ENCODE measurements at regions not wholly inside any gene's neighbourhood (a gene's known extent, or its start where the extent isn't known, plus 50 kb on each side); places are given as distances from the start of the nearest gene placed in this dataset.
"Not testable (repeated sequence)": the region's sequence is repeated elsewhere in the genome, so short reads cannot be mapped to it uniquely, and the experiment has no call there.

DNA sequence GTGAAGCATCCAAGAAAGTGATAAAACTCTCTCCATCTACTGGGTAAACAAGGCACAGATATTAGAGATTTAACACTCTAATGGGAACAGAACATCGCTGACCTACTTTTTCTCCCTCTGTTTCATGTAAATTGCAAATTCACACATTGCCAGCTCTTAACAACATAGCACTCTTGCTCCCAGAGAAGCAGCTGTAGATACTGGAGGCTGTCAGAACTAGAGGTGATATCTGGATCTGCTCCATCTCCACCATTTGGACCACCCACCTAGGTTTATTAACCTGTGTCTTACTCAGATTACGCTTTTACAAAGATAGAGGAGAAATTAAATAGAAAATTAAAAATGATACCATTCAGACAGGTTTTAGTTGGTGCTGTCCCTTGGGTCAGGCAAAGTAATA, 289.1 kb upstream of the CRBN start:
- no peaks in the 10 kb centered on the region for H3K36me3 Mint-ChIP-seq (ENCODE audit: low read depth)
- H3K4me3 Mint-ChIP-seq = no peak overlapping the region
- intact Hi-C loops (cut with micrococcal nuclease) = no loop called here
- no peaks in the 10 kb centered on the region for H3K9me3 Mint-ChIP-seq
- DNase-seq = no peak
- no peaks in the 10 kb centered on the region for H3K27me3 Mint-ChIP-seq
- H3K27ac Mint-ChIP-seq = no peak overlapping the region
- no peaks in the 10 kb centered on the region for H3K4me1 Mint-ChIP-seq

GRCh38 chr3:3464131-3464530, 284.6 kb upstream of the CRBN start:
- H3K27ac Mint-ChIP-seq = no peak overlapping the region
- intact Hi-C loops (cut with micrococcal nuclease) = no loop called here
- no peaks in the 10 kb centered on the region for H3K27me3 Mint-ChIP-seq
- no peak overlapping the region for H3K4me3 Mint-ChIP-seq
- H3K4me1 Mint-ChIP-seq = no peaks in the 10 kb centered on the region
- DNase-seq = no peak
- H3K36me3 Mint-ChIP-seq (ENCODE audit: low read depth) = no peaks in the 10 kb centered on the region
- H3K9me3 Mint-ChIP-seq = no peaks in the 10 kb centered on the region

DNA sequence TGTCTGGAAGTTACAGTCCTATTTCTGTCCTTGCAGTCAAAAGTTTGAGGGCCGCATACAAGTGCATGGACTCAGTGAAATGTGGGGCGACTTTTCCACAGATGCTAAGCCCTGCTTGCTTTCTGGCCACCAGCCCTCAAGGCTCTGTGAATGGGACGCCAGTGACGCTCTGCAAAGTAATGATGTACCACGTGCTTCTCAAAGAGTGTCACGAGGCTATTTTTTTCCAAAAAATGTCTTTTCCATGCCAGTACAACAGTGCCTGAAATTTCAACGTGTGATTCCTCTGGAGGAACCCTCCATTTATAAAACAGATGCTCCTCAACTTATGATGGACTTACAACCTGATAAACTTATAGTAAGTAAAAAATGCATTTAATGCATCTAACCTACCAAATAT, 281.8 kb upstream of the CRBN start:
- no peak overlapping the region for H3K27ac Mint-ChIP-seq

DNA sequence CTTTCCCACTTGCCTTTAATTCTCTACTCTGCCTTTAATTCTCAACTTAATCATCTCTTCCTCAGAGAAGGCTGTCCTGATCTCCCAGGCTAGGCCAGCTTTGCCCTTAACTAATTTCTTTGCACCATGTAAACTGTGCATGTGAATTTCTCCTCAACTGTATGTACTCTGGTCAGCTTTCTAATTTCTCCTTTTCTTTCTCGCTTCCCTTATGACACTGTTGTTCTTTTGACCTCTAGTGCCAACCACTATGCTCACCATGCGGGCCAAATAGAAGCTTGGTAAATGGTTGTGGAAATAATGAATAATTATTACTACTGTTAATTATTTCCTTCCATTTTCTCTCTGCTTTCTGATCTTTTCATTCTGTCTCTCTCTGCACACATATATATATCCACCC, 269.0 kb upstream of the CRBN start:
- intact Hi-C loops (cut with micrococcal nuclease) = no loop called here
- H3K4me1 Mint-ChIP-seq = no peaks in the 10 kb centered on the region

More for the DNA sequence above, 281.8 kb upstream of the CRBN start:
- DNase-seq = no peak
- Mint-ChIP-seq H3K4me3 (no peak overlapping the region), H3K4me1 (no peaks in the 10 kb centered on the region), H3K36me3 (ENCODE audit: low read depth) (no peaks in the 10 kb centered on the region), H3K9me3 (no peaks in the 10 kb centered on the region), H3K27me3 (no peaks in the 10 kb centered on the region)
- intact Hi-C loops (cut with micrococcal nuclease) = no loop called here

GRCh38 chr3:3447641-3448040, 268.1 kb upstream of the CRBN start:
- H3K4me1 Mint-ChIP-seq = no peaks in the 10 kb centered on the region
- H3K27ac Mint-ChIP-seq = no peak overlapping the region
- no peaks in the 10 kb centered on the region for H3K36me3 Mint-ChIP-seq (ENCODE audit: low read depth)
- DNase-seq = no peak
- H3K9me3 Mint-ChIP-seq = no peaks in the 10 kb centered on the region
- no peaks in the 10 kb centered on the region for H3K27me3 Mint-ChIP-seq
- H3K4me3 Mint-ChIP-seq = no peak overlapping the region
- intact Hi-C loops (cut with micrococcal nuclease) = no loop called here

More for the DNA sequence above, 269.0 kb upstream of the CRBN start:
- DNase-seq = no peak
- H3K36me3 Mint-ChIP-seq (ENCODE audit: low read depth) = no peaks in the 10 kb centered on the region
- no peak overlapping the region for H3K4me3 Mint-ChIP-seq
- H3K27me3 Mint-ChIP-seq = no peaks in the 10 kb centered on the region
- no peaks in the 10 kb centered on the region for H3K9me3 Mint-ChIP-seq
- H3K27ac Mint-ChIP-seq = no peak overlapping the region

DNA sequence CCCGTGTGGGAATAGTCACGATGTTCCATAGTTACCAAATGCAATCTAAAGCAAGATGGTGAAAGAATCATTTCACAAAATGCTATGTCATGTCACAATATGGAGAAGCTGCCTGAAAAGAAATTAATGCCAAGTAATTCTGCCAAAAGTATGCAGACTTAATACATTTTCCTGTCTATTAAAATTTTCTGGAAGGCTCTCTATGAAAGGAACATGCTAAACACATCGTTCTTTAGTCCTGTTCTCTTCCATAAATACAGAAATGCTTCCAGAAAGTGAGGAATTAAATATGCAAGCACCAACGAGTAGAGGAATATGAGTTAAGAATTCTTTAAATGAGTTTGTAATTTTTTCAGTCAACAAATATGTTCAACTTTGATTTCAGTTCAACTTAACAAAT, 266.8 kb upstream of the CRBN start:
- H3K4me1 Mint-ChIP-seq = no peaks in the 10 kb centered on the region
- intact Hi-C loops (cut with micrococcal nuclease) = no loop called here
- H3K36me3 Mint-ChIP-seq (ENCODE audit: low read depth) = no peaks in the 10 kb centered on the region
- no peaks in the 10 kb centered on the region for H3K9me3 Mint-ChIP-seq
- no peak for DNase-seq
- H3K27me3 Mint-ChIP-seq = no peaks in the 10 kb centered on the region
- no peak overlapping the region for H3K27ac Mint-ChIP-seq
- no peak overlapping the region for H3K4me3 Mint-ChIP-seq

GRCh38 chr3:3443482-3443881, 264.0 kb upstream of the CRBN start:
- intact Hi-C loops (cut with micrococcal nuclease) = no loop called here
- DNase-seq = no peak
- H3K27me3 Mint-ChIP-seq = no peaks in the 10 kb centered on the region
- no peaks in the 10 kb centered on the region for H3K9me3 Mint-ChIP-seq
- no peaks in the 10 kb centered on the region for H3K4me1 Mint-ChIP-seq
- H3K27ac Mint-ChIP-seq = no peak overlapping the region
- H3K36me3 Mint-ChIP-seq (ENCODE audit: low read depth) = no peaks in the 10 kb centered on the region
- H3K4me3 Mint-ChIP-seq = no peak overlapping the region

DNA sequence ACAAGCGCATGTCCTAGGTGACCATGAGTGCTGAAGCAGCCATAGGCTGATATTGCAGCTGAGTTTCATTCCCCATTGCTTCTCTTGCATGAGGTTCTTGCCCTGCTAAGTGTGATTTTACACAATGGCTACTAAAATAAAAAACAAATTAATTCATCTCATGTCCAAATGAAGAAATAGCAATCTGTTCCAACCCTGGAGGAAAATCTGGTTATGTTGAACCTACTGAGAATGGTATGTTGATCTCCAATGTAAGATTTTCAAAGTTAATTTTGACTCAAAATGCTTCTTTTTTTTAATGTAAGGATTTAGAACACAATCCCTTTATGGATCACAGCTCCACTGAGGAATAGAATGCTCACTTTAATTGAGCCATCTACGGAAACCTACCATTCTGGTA, 254.2 kb upstream of the CRBN start:
- no peaks in the 10 kb centered on the region for H3K4me1 Mint-ChIP-seq
- no peaks in the 10 kb centered on the region for H3K36me3 Mint-ChIP-seq (ENCODE audit: low read depth)
- no peak for DNase-seq
- no peak overlapping the region for H3K4me3 Mint-ChIP-seq
- H3K27ac Mint-ChIP-seq = no peak overlapping the region
- H3K9me3 Mint-ChIP-seq = peaks cover 3% of the 10 kb centered on the region
- no peaks in the 10 kb centered on the region for H3K27me3 Mint-ChIP-seq
- intact Hi-C loops (cut with micrococcal nuclease) = no loop called here

DNA sequence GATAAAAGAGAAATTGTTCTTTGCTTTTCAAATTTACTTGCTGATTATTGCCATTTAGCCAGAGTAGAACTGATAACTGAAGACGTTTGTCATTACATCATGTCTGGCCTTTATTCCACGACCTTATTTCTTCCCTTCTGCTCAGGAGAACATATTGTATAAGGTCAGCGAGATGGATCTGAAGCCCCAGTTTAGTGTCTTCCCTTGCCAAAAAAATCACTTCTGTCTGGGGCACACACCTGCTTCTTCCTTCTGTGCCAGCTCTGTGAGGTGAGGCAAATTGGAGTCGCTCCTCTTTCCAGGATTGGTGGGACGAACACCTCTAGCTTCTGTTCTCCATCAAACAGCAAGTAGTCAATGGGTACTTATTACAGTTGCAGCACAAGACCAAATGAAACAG, 250.3 kb upstream of the CRBN start:
- no peaks in the 10 kb centered on the region for H3K27me3 Mint-ChIP-seq
- no peak for DNase-seq
- H3K4me1 Mint-ChIP-seq = no peaks in the 10 kb centered on the region
- no peaks in the 10 kb centered on the region for H3K36me3 Mint-ChIP-seq (ENCODE audit: low read depth)
- H3K27ac Mint-ChIP-seq = no peak overlapping the region
- H3K4me3 Mint-ChIP-seq = no peak overlapping the region
- intact Hi-C loops (cut with micrococcal nuclease) = no loop called here
- H3K9me3 Mint-ChIP-seq = peaks cover 3% of the 10 kb centered on the region

GRCh38 chr3:3407707-3408106, 228.2 kb upstream of the CRBN start:
- H3K36me3 Mint-ChIP-seq (ENCODE audit: low read depth); H3K9me3 Mint-ChIP-seq; H3K4me1 Mint-ChIP-seq; H3K4me3 Mint-ChIP-seq; H3K27me3 Mint-ChIP-seq; intact Hi-C loops (cut with micrococcal nuclease); DNase-seq; H3K27ac Mint-ChIP-seq: not testable (repeated sequence)

GRCh38 chr3:3405131-3405530, 225.6 kb upstream of the CRBN start:
- H3K27me3 Mint-ChIP-seq = no peaks in the 10 kb centered on the region
- H3K4me3 Mint-ChIP-seq = no peak overlapping the region
- H3K36me3 Mint-ChIP-seq (ENCODE audit: low read depth) = no peaks in the 10 kb centered on the region
- no peaks in the 10 kb centered on the region for H3K4me1 Mint-ChIP-seq
- no peak overlapping the region for H3K27ac Mint-ChIP-seq
- H3K9me3 Mint-ChIP-seq = peaks cover 4% of the 10 kb centered on the region
- no peak for DNase-seq
- intact Hi-C loops (cut with micrococcal nuclease) = no loop called here

- intact Hi-C loops (cut with micrococcal nuclease) = no loop called here
- no peak overlapping the region for H3K27ac Mint-ChIP-seq
- no peaks in the 10 kb centered on the region for H3K36me3 Mint-ChIP-seq (ENCODE audit: low read depth)
- H3K4me3 Mint-ChIP-seq = no peak overlapping the region
- DNase-seq = no peak
- no peaks in the 10 kb centered on the region for H3K4me1 Mint-ChIP-seq
- peaks cover 5% of the 10 kb centered on the region for H3K9me3 Mint-ChIP-seq
- H3K27me3 Mint-ChIP-seq = no peaks in the 10 kb centered on the region
These were observed 224.2 kb upstream of the CRBN start for GRCh38 chr3:3403700-3404099.

GRCh38 chr3:3392946-3393345, 213.5 kb upstream of the CRBN start:
- no peak overlapping the region for H3K27ac Mint-ChIP-seq
- H3K9me3 Mint-ChIP-seq = no peaks in the 10 kb centered on the region
- no peaks in the 10 kb centered on the region for H3K36me3 Mint-ChIP-seq (ENCODE audit: low read depth)
- intact Hi-C loops (cut with micrococcal nuclease) = no loop called here
- no peak for DNase-seq
- no peaks in the 10 kb centered on the region for H3K27me3 Mint-ChIP-seq
- no peak overlapping the region for H3K4me3 Mint-ChIP-seq
- no peaks in the 10 kb centered on the region for H3K4me1 Mint-ChIP-seq

- no peak overlapping the region for H3K27ac Mint-ChIP-seq
- no peak for DNase-seq
- H3K36me3 Mint-ChIP-seq (ENCODE audit: low read depth) = no peaks in the 10 kb centered on the region
- H3K9me3 Mint-ChIP-seq = no peaks in the 10 kb centered on the region
- intact Hi-C loops (cut with micrococcal nuclease) = no loop called here
- no peaks in the 10 kb centered on the region for H3K4me1 Mint-ChIP-seq
- no peak overlapping the region for H3K4me3 Mint-ChIP-seq
- H3K27me3 Mint-ChIP-seq = no peaks in the 10 kb centered on the region
These were observed 204.0 kb upstream of the CRBN start for GRCh38 chr3:3383461-3383860.

DNA sequence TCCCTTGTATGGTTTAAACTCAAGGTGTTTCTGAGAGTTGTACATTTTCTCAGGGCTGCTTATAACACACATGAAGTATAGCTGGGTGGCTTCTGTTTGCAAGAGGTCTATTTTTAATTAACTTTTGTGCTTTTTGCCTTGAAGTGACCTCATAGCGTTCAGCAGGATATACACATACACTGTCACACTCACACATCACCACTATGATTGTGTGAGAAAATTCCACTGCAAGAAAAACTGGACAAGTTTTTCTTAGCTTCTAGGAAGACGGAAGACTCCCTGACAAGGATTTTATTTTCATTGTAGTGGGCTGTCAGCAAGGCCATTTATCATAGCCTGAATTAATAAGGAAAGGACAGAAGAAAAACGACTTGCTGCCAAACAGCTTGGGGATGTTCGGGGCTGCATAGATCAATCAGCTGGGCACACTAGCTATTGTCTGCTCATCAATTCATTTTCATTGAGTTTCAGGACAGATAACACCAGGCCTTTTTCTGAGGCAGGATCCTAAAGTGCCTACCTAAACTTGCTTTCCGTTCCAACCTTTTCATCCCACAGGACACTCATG, 192.8 kb upstream of the CRBN start:
- intact Hi-C loops (cut with micrococcal nuclease) = no loop called here
- Mint-ChIP-seq H3K27ac (no peak overlapping the region), H3K36me3 (ENCODE audit: low read depth) (no peaks in the 10 kb centered on the region), H3K9me3 (no peaks in the 10 kb centered on the region), H3K27me3 (no peaks in the 10 kb centered on the region), H3K4me3 (no peak overlapping the region), H3K4me1 (no peaks in the 10 kb centered on the region)
- no peak for DNase-seq
